GM23338 (cell line): ENCODE measurements at regions not wholly inside any gene's neighbourhood (a gene's known extent, or its start where the extent isn't known, plus 50 kb on each side); places are given as distances from the start of the nearest gene placed in this dataset.

Experiments
- ATAC-seq: fragments of 200-7000 bp; cut with Tn5 transposase; 3 replicates; pipeline ENCODE4 v1.9.1; 2020
- DNase-seq: peaks from one replicate; pipeline ENCODE4 v3.0.0-alpha.2; 2015; ENCODE audit warnings: low spot score
- H2AFZ ChIP-seq: fragments of 200-600 bp; sonication (generic); 2 replicates; pipeline ENCODE4 v1.8.0; 2016; ENCODE audit warnings: antibody characterized with exemption, mild to moderate bottlenecking, moderate library complexity
- H3F3A ChIP-seq: fragments of 200-600 bp; sonication (generic); replicated peaks from 2 replicates; pipeline ENCODE4 v1.8.0; 2017; ENCODE audit warnings: antibody characterized with exemption, mixed run types, low read depth
- H3K27ac ChIP-seq: fragments of 200-600 bp; sonication (generic); 2 replicates; pipeline ENCODE4 v1.6.1; 2016; ENCODE audit warnings: low read depth
- H3K27me3 ChIP-seq: fragments of 200-600 bp; sonication (generic); 2 replicates; pipeline ENCODE4 v1.8.0; 2016; ENCODE audit warnings: mild to moderate bottlenecking, mixed run types, moderate library complexity; ENCODE audit not compliant: insufficient read depth
- H3K36me3 ChIP-seq: fragments of 200-600 bp; sonication (generic); 2 replicates; pipeline ENCODE4 v1.8.0; 2016; ENCODE audit warnings: mild to moderate bottlenecking; ENCODE audit not compliant: insufficient read depth
- H3K4me1 ChIP-seq: fragments of 200-600 bp; sonication (generic); 2 replicates; pipeline ENCODE4 v1.8.0; 2016; ENCODE audit warnings: mild to moderate bottlenecking, moderate library complexity; ENCODE audit not compliant: insufficient read depth
- H3K4me2 ChIP-seq: fragments of 200-600 bp; sonication (generic); 2 replicates; pipeline ENCODE4 v1.7.1; 2017; ENCODE audit warnings: mixed run types
- H3K4me3 ChIP-seq: fragments of 200-600 bp; sonication (generic); 2 replicates; pipeline ENCODE4 v1.6.1; 2016; ENCODE audit warnings: mixed run types
- H3K79me2 ChIP-seq: fragments of 200-600 bp; sonication (generic); replicated peaks from 2 replicates; pipeline ENCODE4 v1.8.0; 2017; ENCODE audit warnings: mild to moderate bottlenecking; ENCODE audit not compliant: insufficient read depth
- H3K9me2 ChIP-seq: fragments of 200-600 bp; sonication (generic); 2 replicates; pipeline ENCODE4 v1.8.0; 2017; ENCODE audit not compliant: insufficient read depth
- H4K20me1 ChIP-seq: fragments of 200-600 bp; sonication (generic); replicated peaks from 2 replicates; pipeline ENCODE4 v1.8.0; 2017; ENCODE audit warnings: mild to moderate bottlenecking; ENCODE audit not compliant: insufficient read depth
- H3K27ac Mint-ChIP-seq: 2 replicates; pipeline ENCODE4 v1.8.0; 2020; ENCODE audit warnings: inconsistent platforms, mild to moderate bottlenecking, moderate library complexity, mixed read lengths
- H3K27me3 Mint-ChIP-seq: 3 replicates; pipeline ENCODE4 v1.8.0; 2022; ENCODE audit warnings: low read depth, mild to moderate bottlenecking, moderate library complexity, mixed read lengths, inconsistent platforms; ENCODE audit not compliant: insufficient read depth, poor library complexity
- H3K36me3 Mint-ChIP-seq: 3 replicates; pipeline ENCODE4 v1.8.0; 2021; ENCODE audit warnings: low read depth, mild to moderate bottlenecking, inconsistent platforms, moderate library complexity, mixed read lengths
- H3K4me1 Mint-ChIP-seq: 3 replicates; pipeline ENCODE4 v1.8.0; 2020; ENCODE audit warnings: mild to moderate bottlenecking, inconsistent platforms, mixed read lengths
- H3K4me3 Mint-ChIP-seq: 3 replicates; pipeline ENCODE4 v1.8.0; 2021; ENCODE audit warnings: moderate library complexity, mild to moderate bottlenecking, inconsistent platforms, mixed read lengths
- H3K9me3 Mint-ChIP-seq: 3 replicates; pipeline ENCODE4 v1.8.0; 2020; ENCODE audit warnings: moderate library complexity, mild to moderate bottlenecking, inconsistent platforms, mixed read lengths
- CREB1 ChIP-seq: fragments of 250-450 bp; sonication (Bioruptor Pico); IDR thresholded peaks from 2 replicates; pipeline ENCODE4 v1.5.0; 2020; ENCODE audit warnings: low read depth, mild to moderate bottlenecking, moderate library complexity
- ETS1 ChIP-seq: IDR thresholded peaks from 2 replicates; pipeline ENCODE4 v1.6.1; 2016; ENCODE audit warnings: antibody characterized with exemption
- EZH2phosphoT487 ChIP-seq: fragments of 200-600 bp; sonication (generic); IDR thresholded peaks from one replicate; pipeline ENCODE4 v1.8.1; 2018; ENCODE audit warnings: antibody characterized with exemption; ENCODE audit not compliant: unreplicated experiment
- JUNB ChIP-seq: IDR thresholded peaks from one replicate; pipeline ENCODE4 v1.6.1; 2016; ENCODE audit warnings: antibody characterized with exemption; ENCODE audit not compliant: unreplicated experiment
- STAT1 ChIP-seq: IDR thresholded peaks from one replicate; pipeline ENCODE4 v1.6.1; 2016; ENCODE audit warnings: antibody characterized with exemption; ENCODE audit not compliant: unreplicated experiment
- ZNF114 ChIP-seq: fragments of 250-450 bp; sonication (Bioruptor Pico); IDR thresholded peaks from 2 replicates; pipeline ENCODE4 v1.5.0; 2020; ENCODE audit warnings: mild to moderate bottlenecking, moderate library complexity
- ZNF331 ChIP-seq: fragments of 250-450 bp; sonication (Bioruptor Pico); IDR thresholded peaks from 2 replicates; pipeline ENCODE4 v1.5.0; 2020; ENCODE audit warnings: low read depth, mild to moderate bottlenecking, moderate library complexity
- ZNF462 ChIP-seq: fragments of 250-450 bp; sonication (Bioruptor Pico); IDR thresholded peaks from 2 replicates; pipeline ENCODE4 v1.5.0; 2020; ENCODE audit warnings: mild to moderate bottlenecking, moderate library complexity
- TF ChIP-seq, protein P1 (sequence below), 2 experiments: fragments of 200-600 bp in 1 of 2; sonication (generic) in 1 of 2; conservative IDR thresholded peaks; 2 replicates each; pipeline versions ENCODE4 v1.5.1 to v1.6.1; 2016 to 2017; ENCODE audit warnings: antibody characterized with exemption in 2 of 2, low read depth in 2 of 2, mild to moderate bottlenecking in 2 of 2, moderate library complexity in 1 of 2

GRCh38 chr6:40958738-40959137 lies 80.3 kb downstream of the UNC5CL start:
- Mint-ChIP-seq H3K9me3 (no peaks in the 10 kb centered on the region), H3K4me1 (peaks cover 12% of the 10 kb centered on the region; the same call in 2 of the 3 replicates), H3K4me3 (no peak overlapping the region), H3K27me3 (peaks cover 1% of the 10 kb centered on the region), H3K27ac (no peak overlapping the region), H3K36me3 (no peaks in the 10 kb centered on the region)
- H3K27ac ChIP-seq, result no peak overlapping the region
- no peaks in the 10 kb centered on the region for H3F3A ChIP-seq
- no peak overlapping the region for H3K4me2 ChIP-seq
- H3K27me3 ChIP-seq, result no peaks in the 10 kb centered on the region
- no peaks in the 10 kb centered on the region for H3K4me1 ChIP-seq
- H3K36me3 ChIP-seq, result no peaks in the 10 kb centered on the region
- no peaks in the 10 kb centered on the region for H4K20me1 ChIP-seq
- no peak overlapping the region for H2AFZ ChIP-seq
- no peak for DNase-seq
- H3K4me3 ChIP-seq, result no peak overlapping the region
- H3K9me2 ChIP-seq, result peaks cover 9% of the 10 kb centered on the region; the same call in 1 of the 2 replicates
- H3K79me2 ChIP-seq, result no peaks in the 10 kb centered on the region
- ATAC-seq, result no peak
- TF ChIP-seq ZNF114 (CRISPR knock-in tag), result no peak
- TF ChIP-seq, protein P1, sequence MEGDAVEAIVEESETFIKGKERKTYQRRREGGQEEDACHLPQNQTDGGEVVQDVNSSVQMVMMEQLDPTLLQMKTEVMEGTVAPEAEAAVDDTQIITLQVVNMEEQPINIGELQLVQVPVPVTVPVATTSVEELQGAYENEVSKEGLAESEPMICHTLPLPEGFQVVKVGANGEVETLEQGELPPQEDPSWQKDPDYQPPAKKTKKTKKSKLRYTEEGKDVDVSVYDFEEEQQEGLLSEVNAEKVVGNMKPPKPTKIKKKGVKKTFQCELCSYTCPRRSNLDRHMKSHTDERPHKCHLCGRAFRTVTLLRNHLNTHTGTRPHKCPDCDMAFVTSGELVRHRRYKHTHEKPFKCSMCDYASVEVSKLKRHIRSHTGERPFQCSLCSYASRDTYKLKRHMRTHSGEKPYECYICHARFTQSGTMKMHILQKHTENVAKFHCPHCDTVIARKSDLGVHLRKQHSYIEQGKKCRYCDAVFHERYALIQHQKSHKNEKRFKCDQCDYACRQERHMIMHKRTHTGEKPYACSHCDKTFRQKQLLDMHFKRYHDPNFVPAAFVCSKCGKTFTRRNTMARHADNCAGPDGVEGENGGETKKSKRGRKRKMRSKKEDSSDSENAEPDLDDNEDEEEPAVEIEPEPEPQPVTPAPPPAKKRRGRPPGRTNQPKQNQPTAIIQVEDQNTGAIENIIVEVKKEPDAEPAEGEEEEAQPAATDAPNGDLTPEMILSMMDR (conservative IDR thresholded peaks at IDR 0.05; ENCODE audit: low read depth in 2 of 2), result no peak
- TF ChIP-seq ZNF331, result no peak
- no peak for TF ChIP-seq STAT1
- TF ChIP-seq EZH2phosphoT487, result no peak
- TF ChIP-seq JUNB, result no peak
- no peak for TF ChIP-seq ZNF462
- no peak for TF ChIP-seq ETS1
- no peak for TF ChIP-seq CREB1 (CRISPR knock-in tag)
